Trophoblast cell (in vitro differentiated cells and primary cell): ENCODE measurements at regions not wholly inside any gene's neighbourhood (a gene's known extent, or its start where the extent isn't known, plus 50 kb on each side); places are given as distances from the start of the nearest gene placed in this dataset.

Source experiments
- DNase-seq, 2 donors: peaks; one replicate each; pipeline ENCODE4 v3.0.0-alpha.2; 2016
- H2AFZ ChIP-seq: 2 replicates; pipeline ENCODE4 v1.6.1; 2013; ENCODE audit warnings: low read length, moderate library complexity, mild to moderate bottlenecking; ENCODE audit not compliant: insufficient read depth, poor library complexity
- H2AK5ac ChIP-seq: 2 replicates; pipeline ENCODE4 v1.6.1; 2013; ENCODE audit warnings: mild to moderate bottlenecking, low read length
- H2BK120ac ChIP-seq: 2 replicates; pipeline ENCODE4 v1.6.1; 2013; ENCODE audit warnings: low read length, mild to moderate bottlenecking, moderate library complexity; ENCODE audit not compliant: insufficient read depth, poor library complexity
- H2BK12ac ChIP-seq: 2 replicates; pipeline ENCODE4 v1.6.1; 2013; ENCODE audit warnings: mild to moderate bottlenecking, low read length, moderate library complexity
- H2BK5ac ChIP-seq: 2 replicates; pipeline ENCODE4 v1.6.1; 2013; ENCODE audit warnings: low read length, low read depth, moderate library complexity, mild to moderate bottlenecking; ENCODE audit not compliant: poor library complexity
- H3K14ac ChIP-seq: 2 replicates; pipeline ENCODE4 v1.6.1; 2013; ENCODE audit warnings: mild to moderate bottlenecking, low read length
- H3K18ac ChIP-seq: 2 replicates; pipeline ENCODE4 v1.6.1; 2013; ENCODE audit warnings: mild to moderate bottlenecking, low read length
- H3K23ac ChIP-seq: 2 replicates; pipeline ENCODE4 v1.6.1; 2013; ENCODE audit warnings: low read length
- H3K27ac ChIP-seq: 2 replicates; pipeline ENCODE4 v1.5.1; 2013; ENCODE audit warnings: low read depth, mild to moderate bottlenecking, inconsistent platforms, low read length, moderate library complexity
- H3K27me3 ChIP-seq: 2 replicates; pipeline ENCODE4 v1.6.1; 2013; ENCODE audit warnings: inconsistent platforms, mild to moderate bottlenecking, low read length, moderate library complexity; ENCODE audit not compliant: insufficient read depth
- H3K36me3 ChIP-seq, 2 experiments: 1 replicate in 1 of 2; 2 replicates in 1 of 2; pipeline ENCODE4 v1.6.1; 2013; ENCODE audit warnings: low read length in 2 of 2, mild to moderate bottlenecking in 2 of 2, moderate library complexity in 1 of 2; ENCODE audit not compliant: insufficient read depth in 2 of 2, control insufficient read depth in 1 of 2
- H3K4ac ChIP-seq: 2 replicates; pipeline ENCODE4 v1.6.1; 2013; ENCODE audit warnings: low read depth, mild to moderate bottlenecking, low read length, moderate library complexity
- H3K4me1 ChIP-seq, 2 experiments: 1 replicate in 1 of 2; 2 replicates in 1 of 2; pipeline ENCODE4 v1.6.1; 2013; ENCODE audit warnings: low read length in 2 of 2, mild to moderate bottlenecking in 2 of 2, moderate library complexity in 1 of 2; ENCODE audit not compliant: insufficient read depth in 2 of 2, control insufficient read depth in 1 of 2
- H3K4me2 ChIP-seq: 2 replicates; pipeline ENCODE4 v1.6.1; 2013; ENCODE audit warnings: inconsistent platforms, mild to moderate bottlenecking, low read length, moderate library complexity
- H3K4me3 ChIP-seq: 2 replicates; pipeline ENCODE4 v1.5.1; 2013; ENCODE audit warnings: mild to moderate bottlenecking, low read depth, low read length, inconsistent platforms
- H3K79me1 ChIP-seq: one replicate; pipeline ENCODE4 v1.6.1; 2013; ENCODE audit warnings: low read length
- H3K79me2 ChIP-seq: 2 replicates; pipeline ENCODE4 v1.6.1; 2013; ENCODE audit warnings: low read length, mild to moderate bottlenecking; ENCODE audit not compliant: control insufficient read depth, insufficient read depth, poor library complexity
- H3K9ac ChIP-seq: 2 replicates; pipeline ENCODE4 v1.6.1; 2013; ENCODE audit warnings: mild to moderate bottlenecking, low read length
- H3K9me3 ChIP-seq: 2 replicates; pipeline ENCODE4 v1.6.1; 2013; ENCODE audit warnings: low read depth, mild to moderate bottlenecking, control low read depth, inconsistent platforms, low read length; ENCODE audit not compliant: insufficient read depth
- H4K12ac ChIP-seq: 2 replicates; pipeline ENCODE4 v1.6.1; 2013; ENCODE audit warnings: low read depth, mild to moderate bottlenecking, low read length, moderate library complexity
- H4K8ac ChIP-seq: 2 replicates; pipeline ENCODE4 v1.6.1; 2013; ENCODE audit warnings: low read depth, mild to moderate bottlenecking, low read length, moderate library complexity
- H4K91ac ChIP-seq: one replicate; pipeline ENCODE4 v1.6.1; 2013; ENCODE audit warnings: low read depth, mild to moderate bottlenecking, low read length, moderate library complexity
- WGBS: extraction: QIAGEN DNeasy Blood & Tissue Kit; methylation state at CpG from one replicate; pipeline ENCODE4 v1.1.7; 2013; ENCODE audit warnings: missing lambda C conversion rate; ENCODE audit not compliant: insufficient read length, insufficient coverage; ENCODE audit errors: extremely low coverage; 5-methylcytosine and 5-hydroxymethylcytosine counted together

GRCh38 chr11:26830218-26830617 is 108.4 kb upstream of the SLC5A12 start:
- no CpG with 5 or more reads among the region's 1 CpG for WGBS

GRCh38 chr11:26830757-26831156 is 108.9 kb upstream of the SLC5A12 start:
- Histone ChIP-seq H3K4me2 (no peak overlapping the region), H2AK5ac (no peak overlapping the region), H3K23ac (no peak overlapping the region), H2AFZ (no peak overlapping the region), H3K18ac (no peak overlapping the region), H3K14ac (no peak overlapping the region), H3K36me3 (no peaks in the 10 kb centered on the region), H3K9me3 (no peaks in the 10 kb centered on the region), H3K27me3 (no peaks in the 10 kb centered on the region), H3K27ac (no peak overlapping the region), H3K79me1 (peaks cover 3% of the 10 kb centered on the region), H2BK5ac (no peak overlapping the region), H3K9ac (no peak overlapping the region), H3K4me3 (no peak overlapping the region), H2BK120ac (no peak overlapping the region), H3K4ac (no peak overlapping the region), H4K8ac (no peak overlapping the region), H3K4me1 (no peaks in the 10 kb centered on the region), H2BK12ac (no peak overlapping the region), H3K79me2 (no peaks in the 10 kb centered on the region), H4K12ac (no peak overlapping the region), H4K91ac (no peak overlapping the region)
- no peak for DNase-seq

More at GRCh38 chr11:26830218-26830617, 108.4 kb upstream of the SLC5A12 start:
- no peak overlapping the region for H3K4ac ChIP-seq
- no peaks in the 10 kb centered on the region for H3K4me1 ChIP-seq
- H3K9me3 ChIP-seq: no peaks in the 10 kb centered on the region
- no peak overlapping the region for H3K27ac ChIP-seq
- H3K14ac ChIP-seq: no peak overlapping the region
- H2AK5ac ChIP-seq: no peak overlapping the region
- H2AFZ ChIP-seq: no peak overlapping the region
- H3K79me2 ChIP-seq: no peaks in the 10 kb centered on the region
- H4K12ac ChIP-seq: no peak overlapping the region
- no peak overlapping the region for H3K9ac ChIP-seq
- no peak overlapping the region for H3K18ac ChIP-seq
- H4K8ac ChIP-seq: no peak overlapping the region
- no peak overlapping the region for H2BK120ac ChIP-seq
- peaks cover 3% of the 10 kb centered on the region for H3K79me1 ChIP-seq
- no peak overlapping the region for H2BK5ac ChIP-seq
- no peak overlapping the region for H4K91ac ChIP-seq
- no peaks in the 10 kb centered on the region for H3K36me3 ChIP-seq
- H3K23ac ChIP-seq: no peak overlapping the region
- no peak overlapping the region for H2BK12ac ChIP-seq
- no peak overlapping the region for H3K4me3 ChIP-seq
- H3K4me2 ChIP-seq: no peak overlapping the region
- DNase-seq: no peak
- H3K27me3 ChIP-seq: no peaks in the 10 kb centered on the region

- H2AK5ac ChIP-seq: no peak overlapping the region
- H3K14ac ChIP-seq: no peak overlapping the region
- H4K91ac ChIP-seq: no peak overlapping the region
- no peak overlapping the region for H4K12ac ChIP-seq
- H3K36me3 ChIP-seq: no peaks in the 10 kb centered on the region
- no peak overlapping the region for H2BK12ac ChIP-seq
- no peak overlapping the region for H4K8ac ChIP-seq
- H3K4ac ChIP-seq: no peak overlapping the region
- H3K4me2 ChIP-seq: no peak overlapping the region
- DNase-seq: no peak
- H3K79me1 ChIP-seq: no peaks in the 10 kb centered on the region
- no peaks in the 10 kb centered on the region for H3K79me2 ChIP-seq
- H3K9ac ChIP-seq: no peak overlapping the region
- H3K4me3 ChIP-seq: no peak overlapping the region
- no peaks in the 10 kb centered on the region for H3K9me3 ChIP-seq
- H2BK5ac ChIP-seq: no peak overlapping the region
- no peak overlapping the region for H3K23ac ChIP-seq
- no peak overlapping the region for H3K27ac ChIP-seq
- no peak overlapping the region for H2AFZ ChIP-seq
- no peaks in the 10 kb centered on the region for H3K27me3 ChIP-seq
- no peak overlapping the region for H2BK120ac ChIP-seq
- no peaks in the 10 kb centered on the region for H3K4me1 ChIP-seq
- no peak overlapping the region for H3K18ac ChIP-seq
Measured at GRCh38 chr11:26834601-26835000, 112.7 kb upstream of the SLC5A12 start.

GRCh38 chr11:26835611-26836010 is 113.8 kb upstream of the SLC5A12 start:
- no peak overlapping the region for H2BK12ac ChIP-seq
- no peak overlapping the region for H3K23ac ChIP-seq
- H3K4me2 ChIP-seq: no peak overlapping the region
- H4K91ac ChIP-seq: no peak overlapping the region
- no peak overlapping the region for H4K12ac ChIP-seq
- no peak overlapping the region for H2BK120ac ChIP-seq
- H3K79me2 ChIP-seq: no peaks in the 10 kb centered on the region
- H2BK5ac ChIP-seq: no peak overlapping the region
- no peak overlapping the region for H3K9ac ChIP-seq
- H3K36me3 ChIP-seq: no peaks in the 10 kb centered on the region
- no peak overlapping the region for H4K8ac ChIP-seq
- H3K4me3 ChIP-seq: no peak overlapping the region
- H3K18ac ChIP-seq: no peak overlapping the region
- H3K4ac ChIP-seq: no peak overlapping the region
- no peak overlapping the region for H3K14ac ChIP-seq
- no CpG with 5 or more reads among the region's 3 CpGs for WGBS
- H3K27ac ChIP-seq: no peak overlapping the region
- no peak overlapping the region for H2AFZ ChIP-seq
- no peak overlapping the region for H2AK5ac ChIP-seq
- H3K79me1 ChIP-seq: no peaks in the 10 kb centered on the region
- H3K9me3 ChIP-seq: no peaks in the 10 kb centered on the region
- DNase-seq: no peak
- no peaks in the 10 kb centered on the region for H3K27me3 ChIP-seq
- H3K4me1 ChIP-seq: no peaks in the 10 kb centered on the region

GRCh38 chr11:26837154-26837553 is 115.3 kb upstream of the SLC5A12 start:
- no peak overlapping the region for H4K12ac ChIP-seq
- no peak overlapping the region for H3K9ac ChIP-seq
- no peaks in the 10 kb centered on the region for H3K79me2 ChIP-seq
- no peak overlapping the region for H3K27ac ChIP-seq
- no peaks in the 10 kb centered on the region for H3K4me1 ChIP-seq
- H3K18ac ChIP-seq: no peak overlapping the region
- no peak overlapping the region for H2BK120ac ChIP-seq
- H3K36me3 ChIP-seq: no peaks in the 10 kb centered on the region
- DNase-seq: no peak
- no peak overlapping the region for H4K91ac ChIP-seq
- H3K4ac ChIP-seq: no peak overlapping the region
- no peak overlapping the region for H3K14ac ChIP-seq
- no peak overlapping the region for H2BK12ac ChIP-seq
- WGBS: no CpG with 5 or more reads among the region's 2 CpGs
- no peak overlapping the region for H2BK5ac ChIP-seq
- H2AFZ ChIP-seq: no peak overlapping the region
- no peaks in the 10 kb centered on the region for H3K79me1 ChIP-seq
- H3K9me3 ChIP-seq: no peaks in the 10 kb centered on the region
- H3K4me3 ChIP-seq: no peak overlapping the region
- no peak overlapping the region for H3K23ac ChIP-seq
- no peaks in the 10 kb centered on the region for H3K27me3 ChIP-seq
- no peak overlapping the region for H3K4me2 ChIP-seq
- H2AK5ac ChIP-seq: no peak overlapping the region
- H4K8ac ChIP-seq: no peak overlapping the region
